IPS-15b (cell line): ENCODE measurements at regions not wholly inside any gene's neighbourhood (a gene's known extent, or its start where the extent isn't known, plus 50 kb on each side); places are given as distances from the start of the nearest gene placed in this dataset.
"Not testable (repeated sequence)": the region's sequence is repeated elsewhere in the genome, so short reads cannot be mapped to it uniquely, and the experiment has no call there.

Experiments used
- H3K27me3 ChIP-seq: one replicate; pipeline ENCODE4 v1.6.1; 2013; ENCODE audit warnings: low read length; ENCODE audit not compliant: control insufficient read depth, insufficient read depth
- H3K36me3 ChIP-seq: one replicate; pipeline ENCODE4 v1.6.1; 2013; ENCODE audit warnings: low read length; ENCODE audit not compliant: control insufficient read depth, insufficient read depth
- H3K4me1 ChIP-seq: one replicate; pipeline ENCODE4 v1.6.1; 2013; ENCODE audit warnings: mild to moderate bottlenecking, low read length; ENCODE audit not compliant: control insufficient read depth, insufficient read depth
- H3K4me3 ChIP-seq: one replicate; pipeline ENCODE4 v1.5.1; 2013; ENCODE audit warnings: low read depth, low read length
- H3K9ac ChIP-seq: one replicate; pipeline ENCODE4 v1.6.1; 2013; ENCODE audit warnings: low read depth, mild to moderate bottlenecking, low read length
- H3K9me3 ChIP-seq: one replicate; pipeline ENCODE4 v1.6.1; 2013; ENCODE audit warnings: mild to moderate bottlenecking, low read length; ENCODE audit not compliant: control insufficient read depth, insufficient read depth

DNA sequence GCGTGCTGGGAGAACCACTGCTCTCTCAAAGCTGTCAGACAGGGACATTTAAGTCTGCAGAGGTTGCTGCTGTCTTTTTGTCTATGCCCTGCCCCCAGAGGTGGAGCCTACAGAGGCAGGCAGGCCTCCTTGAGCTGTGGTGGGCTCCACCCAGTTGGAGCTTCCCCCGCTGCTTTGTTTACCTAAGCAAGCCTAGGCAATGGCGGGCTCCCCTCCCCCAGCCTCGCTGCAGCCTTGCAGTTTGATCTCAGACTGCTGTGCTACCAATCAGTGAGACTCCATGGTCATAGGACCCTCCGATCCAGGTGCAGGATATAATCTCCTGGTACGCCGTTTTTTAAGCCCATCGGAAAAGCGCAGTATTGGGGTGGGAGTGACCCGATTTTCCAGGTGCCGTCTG, 110.4 kb upstream of the SPRED1 start:
- H3K4me3 ChIP-seq, H3K9ac ChIP-seq, H3K27me3 ChIP-seq, H3K9me3 ChIP-seq, H3K36me3 ChIP-seq, H3K4me1 ChIP-seq: not testable (repeated sequence)

DNA sequence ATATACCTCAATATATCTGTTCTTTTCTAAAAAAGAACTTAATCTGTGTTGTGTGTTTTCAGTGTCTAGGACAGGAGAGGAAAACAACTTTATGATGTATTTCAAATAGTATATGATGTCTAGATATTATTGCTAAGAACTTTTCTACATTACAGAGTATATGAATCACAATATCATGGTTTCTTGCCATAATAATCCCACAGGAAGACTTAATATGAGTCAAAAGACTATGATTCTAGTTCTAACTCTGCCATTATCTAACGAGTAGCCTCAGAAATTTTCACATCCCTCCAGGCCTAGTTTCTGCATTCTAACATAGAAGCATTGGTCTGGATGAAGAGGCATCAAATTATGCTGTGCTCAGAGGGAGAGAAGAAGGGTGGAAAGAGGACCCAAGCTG, 107.7 kb upstream of the SPRED1 start:
- Histone ChIP-seq H3K4me3 (no peak overlapping the region), H3K9ac (no peak overlapping the region), H3K27me3 (no peaks in the 10 kb centered on the region), H3K9me3 (no peaks in the 10 kb centered on the region), H3K4me1 (no peaks in the 10 kb centered on the region), H3K36me3 (no peaks in the 10 kb centered on the region)

DNA sequence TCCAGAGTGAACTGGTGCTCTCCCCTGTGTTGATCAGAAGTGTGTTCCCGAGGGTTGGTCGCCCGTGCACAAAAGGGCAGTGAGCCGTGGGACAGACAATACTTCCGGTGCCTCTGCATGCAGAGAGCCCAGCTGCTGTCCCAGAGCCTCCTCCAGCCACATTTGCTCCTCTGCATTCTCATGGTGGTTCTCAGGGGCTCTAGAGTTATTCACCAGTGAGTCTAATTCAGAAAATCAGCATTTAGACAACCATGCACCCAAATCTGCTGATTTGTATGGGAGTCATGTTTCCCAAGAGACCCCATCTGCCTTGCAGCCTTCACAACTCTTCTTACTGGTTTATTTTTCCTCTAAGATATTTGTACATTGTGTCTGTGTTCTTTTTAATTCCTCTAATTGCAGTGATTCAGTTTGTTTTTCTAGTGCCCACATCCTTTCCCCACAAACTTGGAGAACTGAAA, 107.0 kb upstream of the SPRED1 start:
- no peaks in the 10 kb centered on the region for H3K4me1 ChIP-seq
- no peak overlapping the region for H3K4me3 ChIP-seq
- no peaks in the 10 kb centered on the region for H3K36me3 ChIP-seq
- H3K27me3 ChIP-seq, result no peaks in the 10 kb centered on the region
- H3K9me3 ChIP-seq, result no peaks in the 10 kb centered on the region
- H3K9ac ChIP-seq, result no peak overlapping the region

DNA sequence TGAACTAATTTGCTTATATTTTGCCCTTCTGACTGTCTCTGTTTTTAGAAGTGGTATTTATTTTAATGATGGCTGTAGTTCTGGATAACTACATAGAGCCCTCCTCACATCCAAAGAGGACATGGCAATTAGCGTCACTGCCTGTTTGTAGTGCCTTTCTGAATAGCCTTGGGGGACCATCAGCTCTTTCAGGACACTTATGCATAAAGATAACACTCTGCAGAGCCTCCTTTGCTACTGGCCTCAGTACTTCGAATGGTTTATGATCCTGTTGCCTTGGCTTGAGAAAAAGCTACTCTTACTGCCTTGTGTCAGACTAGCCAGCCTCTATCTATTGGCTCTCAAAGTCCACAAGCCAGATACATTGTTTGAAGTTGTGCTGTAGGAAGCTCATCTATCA, 105.4 kb upstream of the SPRED1 start:
- Histone ChIP-seq H3K4me3 (no peak overlapping the region), H3K9ac (no peak overlapping the region), H3K4me1 (no peaks in the 10 kb centered on the region)

DNA sequence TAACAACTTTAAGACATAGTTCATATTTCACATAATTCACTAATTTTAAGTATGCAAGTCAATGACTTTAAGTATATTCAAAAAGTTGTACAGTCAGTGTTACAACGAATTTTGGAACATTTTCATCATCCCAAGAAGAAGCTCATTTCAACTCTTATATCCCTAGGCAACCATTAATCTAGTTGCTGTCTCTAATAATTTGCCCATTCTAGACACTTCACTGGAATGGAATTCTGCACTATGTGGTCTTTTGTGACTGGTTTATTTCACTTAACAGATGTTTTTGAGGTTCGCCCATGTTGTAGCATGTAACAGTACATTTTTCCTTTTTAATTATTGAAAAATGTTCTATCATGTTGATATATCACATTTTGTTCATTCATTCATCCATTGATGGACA, 104.2 kb upstream of the SPRED1 start:
- Histone ChIP-seq H3K9me3 (no peaks in the 10 kb centered on the region), H3K27me3 (no peaks in the 10 kb centered on the region), H3K4me3 (no peak overlapping the region), H3K4me1 (no peaks in the 10 kb centered on the region), H3K36me3 (no peaks in the 10 kb centered on the region), H3K9ac (no peak overlapping the region)

More for the DNA sequence above, 105.4 kb upstream of the SPRED1 start:
- no peaks in the 10 kb centered on the region for H3K27me3 ChIP-seq
- no peaks in the 10 kb centered on the region for H3K9me3 ChIP-seq
- no peaks in the 10 kb centered on the region for H3K36me3 ChIP-seq

DNA sequence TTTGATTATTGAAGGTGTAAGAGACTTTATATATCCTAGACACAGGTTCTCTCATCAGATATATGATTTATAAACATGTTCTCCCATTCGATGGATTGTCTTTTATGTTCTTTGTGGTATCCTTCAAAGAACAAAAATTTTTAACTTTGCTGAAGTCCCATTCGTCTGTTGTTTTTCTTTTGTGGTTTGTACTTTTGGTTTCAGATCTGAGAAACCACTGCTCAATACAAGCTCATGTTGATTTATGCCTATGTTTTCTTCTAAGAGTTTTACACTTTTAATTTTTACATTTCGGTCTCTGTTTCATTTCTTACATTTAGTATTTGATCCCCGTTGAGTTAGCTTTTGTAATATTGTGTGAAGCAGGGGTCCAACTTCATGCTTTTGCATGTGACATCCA, 103.3 kb upstream of the SPRED1 start:
- Histone ChIP-seq H3K4me3 (no peak overlapping the region), H3K27me3 (no peaks in the 10 kb centered on the region), H3K9me3 (no peaks in the 10 kb centered on the region), H3K36me3 (no peaks in the 10 kb centered on the region), H3K4me1 (no peaks in the 10 kb centered on the region), H3K9ac (no peak overlapping the region)

DNA sequence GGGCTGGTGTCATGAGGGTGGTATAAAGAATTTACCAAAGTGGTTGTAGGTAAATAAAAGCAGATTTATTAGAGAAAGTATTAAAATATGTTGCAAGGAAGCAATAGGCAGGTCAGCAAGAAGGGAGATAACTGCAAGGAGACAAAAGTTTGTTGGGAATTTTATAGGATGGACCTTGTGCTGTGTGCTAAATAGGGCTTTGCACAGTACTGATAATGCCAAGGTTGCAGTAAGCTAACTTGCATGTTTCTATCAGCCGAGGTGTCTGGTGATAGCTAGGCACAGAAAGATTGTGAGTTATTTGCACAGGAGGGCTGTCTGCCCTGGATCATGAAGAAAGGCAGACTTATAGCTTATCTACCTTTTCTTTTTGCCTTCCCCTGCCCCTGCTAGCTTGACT, 102.5 kb upstream of the SPRED1 start:
- no peak overlapping the region for H3K9ac ChIP-seq
- no peaks in the 10 kb centered on the region for H3K9me3 ChIP-seq
- no peak overlapping the region for H3K4me3 ChIP-seq
- H3K4me1 ChIP-seq, result no peaks in the 10 kb centered on the region
- H3K36me3 ChIP-seq, result no peaks in the 10 kb centered on the region
- no peaks in the 10 kb centered on the region for H3K27me3 ChIP-seq

DNA sequence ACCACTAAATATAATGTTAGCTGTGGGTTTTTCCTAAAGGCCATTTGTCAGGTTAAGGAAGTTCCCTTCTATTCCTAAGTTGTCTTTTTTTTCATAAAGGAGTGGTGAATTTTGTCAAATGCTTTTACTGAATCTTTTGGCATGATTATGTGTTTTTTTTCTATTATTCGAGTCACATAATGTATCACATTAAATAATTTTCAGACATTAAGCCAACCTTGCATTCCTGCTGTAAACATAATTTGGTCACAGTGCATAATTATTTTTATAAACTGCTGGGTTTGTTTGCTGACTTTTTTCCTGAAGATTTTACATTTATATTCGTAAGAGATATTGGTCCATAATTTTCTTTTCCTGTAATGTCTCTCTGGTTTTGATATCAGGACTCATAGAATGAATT, 101.8 kb upstream of the SPRED1 start:
- no peaks in the 10 kb centered on the region for H3K36me3 ChIP-seq
- H3K4me1 ChIP-seq, result no peaks in the 10 kb centered on the region
- no peak overlapping the region for H3K9ac ChIP-seq

DNA sequence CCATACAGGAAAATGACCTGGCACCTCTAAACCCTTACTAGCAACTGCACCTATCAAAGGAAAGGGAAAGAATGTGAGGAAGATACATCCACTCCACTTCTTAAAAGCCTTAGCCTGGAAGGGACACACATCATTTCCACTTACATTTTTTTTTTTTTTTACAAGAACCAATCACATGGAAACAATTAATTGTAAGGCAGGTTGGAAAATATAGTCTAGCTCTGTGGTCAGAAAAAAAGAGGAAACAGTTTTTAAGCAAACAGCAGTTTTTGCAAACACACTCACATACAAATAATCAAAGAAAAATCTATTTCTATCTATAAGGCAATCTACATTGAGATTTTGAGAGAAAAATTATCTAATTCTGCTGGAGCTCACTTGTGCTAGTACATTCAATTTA, 98.9 kb upstream of the SPRED1 start:
- H3K4me3 ChIP-seq, result no peak overlapping the region
- H3K9me3 ChIP-seq, result no peaks in the 10 kb centered on the region
- H3K27me3 ChIP-seq, result no peaks in the 10 kb centered on the region
- no peaks in the 10 kb centered on the region for H3K4me1 ChIP-seq
- no peak overlapping the region for H3K9ac ChIP-seq
- no peaks in the 10 kb centered on the region for H3K36me3 ChIP-seq

More for the DNA sequence above, 101.8 kb upstream of the SPRED1 start:
- no peak overlapping the region for H3K4me3 ChIP-seq
- no peaks in the 10 kb centered on the region for H3K27me3 ChIP-seq
- no peaks in the 10 kb centered on the region for H3K9me3 ChIP-seq

DNA sequence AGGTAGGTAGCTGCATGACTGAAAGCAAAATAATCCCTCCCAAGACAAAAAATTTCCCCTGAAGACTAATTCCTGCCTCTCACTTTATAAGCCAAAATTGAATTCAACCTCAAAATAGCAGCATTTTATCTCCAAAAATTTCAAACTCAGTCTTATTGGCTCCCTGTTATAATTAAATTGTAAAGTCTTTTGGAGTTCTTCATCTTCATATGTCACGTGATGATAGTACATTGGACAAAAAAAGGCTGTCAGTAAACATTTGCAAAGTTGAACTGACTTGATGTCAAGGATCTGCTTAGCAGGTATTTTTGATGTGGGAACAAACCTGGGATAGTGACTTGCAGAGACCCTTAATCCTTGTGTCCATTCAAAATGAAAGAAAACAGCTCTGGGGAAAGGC, 98.4 kb upstream of the SPRED1 start:
- Histone ChIP-seq H3K4me1 (no peaks in the 10 kb centered on the region), H3K4me3 (no peak overlapping the region), H3K27me3 (no peaks in the 10 kb centered on the region), H3K9me3 (no peaks in the 10 kb centered on the region), H3K36me3 (no peaks in the 10 kb centered on the region), H3K9ac (no peak overlapping the region)

DNA sequence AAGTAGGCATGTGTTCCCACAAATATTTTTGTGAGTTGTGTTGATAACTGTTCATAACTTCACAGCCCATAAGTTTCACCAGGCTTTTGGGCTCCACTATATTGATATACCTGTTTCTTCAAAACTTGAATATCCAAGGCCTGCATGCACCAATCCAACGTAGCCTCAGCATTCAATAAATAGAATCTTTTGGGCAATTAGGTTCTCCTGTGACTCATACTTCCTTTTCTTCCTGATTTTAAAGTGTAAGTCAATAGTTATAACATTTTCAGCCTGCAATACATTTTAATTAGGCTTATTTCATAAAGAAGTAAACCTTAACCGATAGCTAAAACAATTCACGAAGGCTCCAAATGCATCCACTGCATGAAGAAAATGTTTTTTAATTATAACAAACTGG, 97.8 kb upstream of the SPRED1 start:
- Histone ChIP-seq H3K27me3 (no peaks in the 10 kb centered on the region), H3K9ac (no peak overlapping the region), H3K36me3 (no peaks in the 10 kb centered on the region), H3K4me1 (no peaks in the 10 kb centered on the region), H3K9me3 (no peaks in the 10 kb centered on the region), H3K4me3 (no peak overlapping the region)

DNA sequence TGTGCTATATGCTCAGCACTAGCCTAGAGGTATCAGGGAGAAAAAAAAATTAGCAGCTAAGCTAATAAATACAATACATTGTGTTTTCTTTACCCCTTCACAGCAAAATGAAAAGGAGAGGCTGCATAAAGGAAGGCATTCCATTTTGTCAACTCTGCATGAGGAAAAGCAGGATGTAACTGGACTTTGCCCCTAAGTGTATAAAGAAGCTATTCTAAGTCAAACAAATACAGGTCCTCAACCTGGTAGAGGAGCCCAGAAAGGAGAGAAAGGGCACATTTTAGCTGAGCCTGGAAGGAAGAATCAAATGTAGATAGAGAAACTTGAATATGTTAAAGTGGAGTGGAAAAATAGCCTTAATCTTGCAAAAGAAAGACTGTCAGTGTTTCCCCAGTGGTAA, 89.0 kb upstream of the SPRED1 start:
- H3K9me3 ChIP-seq, result no peaks in the 10 kb centered on the region
- no peak overlapping the region for H3K4me3 ChIP-seq
- no peaks in the 10 kb centered on the region for H3K27me3 ChIP-seq
- H3K36me3 ChIP-seq, result no peaks in the 10 kb centered on the region
- no peak overlapping the region for H3K9ac ChIP-seq
- H3K4me1 ChIP-seq, result peaks cover 6% of the 10 kb centered on the region

DNA sequence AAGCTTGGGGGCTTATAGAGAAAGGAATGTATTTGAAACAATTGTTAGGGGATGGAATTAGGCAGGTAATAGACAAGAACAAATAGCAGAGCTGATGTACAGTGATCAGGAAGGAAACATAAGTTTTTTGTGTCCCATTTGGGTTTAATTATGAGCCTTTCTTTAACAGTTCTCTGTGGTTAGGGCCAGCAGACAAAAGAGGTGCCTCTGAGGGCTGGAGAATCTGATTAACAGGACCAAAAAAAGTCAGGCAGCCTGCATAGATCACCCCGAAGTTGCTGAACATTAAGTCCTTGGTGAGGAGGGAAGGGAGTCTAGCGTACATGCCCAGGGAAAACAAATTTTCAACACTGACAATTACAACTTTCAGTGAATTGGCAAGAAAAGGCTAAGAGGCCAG, 88.6 kb upstream of the SPRED1 start:
- Histone ChIP-seq H3K9me3 (no peaks in the 10 kb centered on the region), H3K27me3 (no peaks in the 10 kb centered on the region), H3K9ac (no peak overlapping the region), H3K36me3 (no peaks in the 10 kb centered on the region), H3K4me3 (no peak overlapping the region), H3K4me1 (peaks cover 6% of the 10 kb centered on the region)
